Fibroblast of lung (primary cell): ENCODE measurements at regions not wholly inside any gene's neighbourhood (a gene's known extent, or its start where the extent isn't known, plus 50 kb on each side); places are given as distances from the start of the nearest gene placed in this dataset.

ENCODE experiments used
- EZH2 ChIP-seq: IDR thresholded peaks from 2 replicates; pipeline ENCODE4 v1.5.1; 2012; ENCODE audit warnings: low read length, control low read depth, mild to moderate bottlenecking; ENCODE audit errors: missing control alignments
- TF ChIP-seq, protein P1 (sequence below), 2 donors: IDR thresholded peaks in 1 of 2; conservative IDR thresholded peaks in 1 of 2; 1 replicate in 1 of 2; 2 replicates in 1 of 2; pipeline ENCODE4 v1.5.1; 2011 to 2012; ENCODE audit warnings: low read length in 2 of 2, control low read depth in 1 of 2, inconsistent platforms in 1 of 2, low read depth in 1 of 2, mild to moderate bottlenecking in 1 of 2

DNA sequence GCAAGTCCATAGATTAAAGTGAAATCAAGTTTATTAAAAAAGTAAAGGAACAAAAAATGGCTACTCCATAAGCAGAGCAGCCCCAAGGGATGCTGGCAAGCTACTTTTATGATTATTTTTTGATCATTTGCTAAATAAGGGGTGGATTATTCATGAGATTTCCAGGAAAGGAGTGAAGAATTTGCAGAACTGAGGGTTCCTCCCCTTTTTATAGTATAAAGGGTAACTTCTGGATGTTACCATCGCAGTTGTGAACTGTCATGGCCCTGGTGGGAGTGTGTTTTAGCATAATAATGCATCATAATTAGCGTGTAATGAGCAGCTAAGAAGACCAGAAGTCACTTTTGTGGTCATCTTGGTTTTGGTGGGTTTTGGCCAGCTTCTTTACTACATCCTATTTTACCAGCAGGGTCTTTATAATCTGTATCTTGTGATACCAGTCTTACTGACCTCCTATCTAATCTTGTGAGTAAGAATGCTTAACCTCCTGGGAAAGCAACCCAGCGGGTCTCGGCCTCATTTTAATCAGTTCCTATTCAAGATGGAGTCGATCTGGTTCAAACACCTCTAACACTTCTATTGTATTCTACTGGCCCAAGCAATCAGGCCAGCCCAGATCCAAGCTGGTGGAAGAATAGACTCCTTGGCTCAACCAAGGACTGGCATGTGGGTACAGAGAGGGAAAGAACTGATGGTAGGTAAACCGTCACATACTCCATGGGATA, 87.9 kb upstream of the NPSR1 start:
- TF ChIP-seq, protein P1, sequence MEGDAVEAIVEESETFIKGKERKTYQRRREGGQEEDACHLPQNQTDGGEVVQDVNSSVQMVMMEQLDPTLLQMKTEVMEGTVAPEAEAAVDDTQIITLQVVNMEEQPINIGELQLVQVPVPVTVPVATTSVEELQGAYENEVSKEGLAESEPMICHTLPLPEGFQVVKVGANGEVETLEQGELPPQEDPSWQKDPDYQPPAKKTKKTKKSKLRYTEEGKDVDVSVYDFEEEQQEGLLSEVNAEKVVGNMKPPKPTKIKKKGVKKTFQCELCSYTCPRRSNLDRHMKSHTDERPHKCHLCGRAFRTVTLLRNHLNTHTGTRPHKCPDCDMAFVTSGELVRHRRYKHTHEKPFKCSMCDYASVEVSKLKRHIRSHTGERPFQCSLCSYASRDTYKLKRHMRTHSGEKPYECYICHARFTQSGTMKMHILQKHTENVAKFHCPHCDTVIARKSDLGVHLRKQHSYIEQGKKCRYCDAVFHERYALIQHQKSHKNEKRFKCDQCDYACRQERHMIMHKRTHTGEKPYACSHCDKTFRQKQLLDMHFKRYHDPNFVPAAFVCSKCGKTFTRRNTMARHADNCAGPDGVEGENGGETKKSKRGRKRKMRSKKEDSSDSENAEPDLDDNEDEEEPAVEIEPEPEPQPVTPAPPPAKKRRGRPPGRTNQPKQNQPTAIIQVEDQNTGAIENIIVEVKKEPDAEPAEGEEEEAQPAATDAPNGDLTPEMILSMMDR (conservative IDR thresholded peaks at IDR 0.05 in 1 of 2, IDR thresholded peaks at IDR 0.05 in 1 of 2; ENCODE audit: low read depth in 1 of 2, low read length in 2 of 2), result no peak
- no peak for TF ChIP-seq EZH2
